GM12878 (cell line): ENCODE measurements at regions not wholly inside any gene's neighbourhood (a gene's known extent, or its start where the extent isn't known, plus 50 kb on each side); places are given as distances from the start of the nearest gene placed in this dataset.

Source experiments
- ATAC-seq: fragments of 200-7000 bp; cut with Tn5 transposase; 3 replicates; pipeline ENCODE4 v1.9.1; 2020; ENCODE audit warnings: mild to moderate bottlenecking, moderate library complexity
- BruUV-seq: library from RNA; stranded (reverse); fragments of 400-500 nt; replicated peaks from 2 replicates; lab custom pipeline; 2021; lab: Mats Ljungman, UMichigan
- CTCF ChIA-PET: fragments of 300-600 bp; sonication (Branson Sonifier 250); formaldehyde crosslinking; extraction: SDS; loops from one replicate; lab custom pipeline; 2021; ENCODE audit warnings: inconsistent platforms; lab: Yijun Ruan, JAX
- POLR2A ChIA-PET: fragments of 350-600 bp; formaldehyde crosslinking; extraction: SDS; loops from one replicate; lab custom pipeline; 2021; ENCODE audit warnings: inconsistent platforms; lab: Charles Lee
- RAD21 ChIA-PET: fragments of 300-600 bp; sonication (Branson Sonifier 250); formaldehyde crosslinking; loops from one replicate; lab custom pipeline; 2023; ENCODE audit warnings: antibody characterized with exemption; ENCODE audit not compliant: unreplicated experiment; lab: Charles Lee
- SMC1A ChIA-PET: fragments of 300-600 bp; sonication (Branson Sonifier 250); formaldehyde crosslinking; loops from one replicate; lab custom pipeline; 2023; ENCODE audit not compliant: unreplicated experiment, uncharacterized antibody; lab: Charles Lee
- DNase-seq: peaks from one replicate; pipeline ENCODE4 v3.0.0-alpha.2; 2011; ENCODE audit warnings: low read depth, low spot score
- FAIRE-seq: peaks from 3 replicates; lab custom pipeline; 2011; peaks lifted over from hg19 to GRCh38; lab: Jason Lieb, UNC
- H2AFZ ChIP-seq: 2 replicates; pipeline ENCODE4 v1.6.0; 2011; ENCODE audit warnings: low read depth, low read length, control low read depth; ENCODE audit not compliant: control insufficient read depth
- H3K27ac ChIP-seq: 2 replicates; pipeline ENCODE4 v1.5.1; 2011; ENCODE audit warnings: control low read depth; ENCODE audit not compliant: control insufficient read depth, insufficient read depth
- H3K27me3 ChIP-seq, 2 experiments: replicated peaks in 1 of 2; 2 replicates each; pipeline versions ENCODE4 v1.6.0 to v1.6.1; 2011; ENCODE audit warnings: low read length in 1 of 2; ENCODE audit not compliant: control insufficient read depth in 2 of 2, insufficient read depth in 2 of 2
- H3K36me3 ChIP-seq, 2 experiments: 2 replicates each; pipeline ENCODE4 v1.5.1; 2011; ENCODE audit warnings: low read length in 1 of 2; ENCODE audit not compliant: control insufficient read depth in 2 of 2, insufficient read depth in 2 of 2
- H3K4me1 ChIP-seq: 2 replicates; pipeline ENCODE4 v1.6.1; 2011; ENCODE audit warnings: mild to moderate bottlenecking, low read length, moderate library complexity, mixed read lengths; ENCODE audit not compliant: control insufficient read depth, insufficient read depth
- H3K4me2 ChIP-seq: 2 replicates; pipeline ENCODE4 v1.6.0; 2011; ENCODE audit warnings: control low read depth; ENCODE audit not compliant: control insufficient read depth, insufficient read depth
- H3K4me3 ChIP-seq: fragments of 200-600 bp; sonication (generic); 2 replicates; pipeline ENCODE4 v1.5.1; 2016
- H3K79me2 ChIP-seq: 2 replicates; pipeline ENCODE4 v1.6.0; 2011; ENCODE audit warnings: low read length; ENCODE audit not compliant: control insufficient read depth, insufficient read depth
- H3K9ac ChIP-seq: 2 replicates; pipeline ENCODE4 v1.8.0; 2011; ENCODE audit warnings: low read length, control low read depth, mixed read lengths; ENCODE audit not compliant: control insufficient read depth, insufficient read depth
- H3K9me3 ChIP-seq: replicated peaks from 3 replicates; pipeline ENCODE4 v1.5.1; 2011; ENCODE audit warnings: mild to moderate bottlenecking, low read length; ENCODE audit not compliant: control insufficient read depth, insufficient read depth
- H4K20me1 ChIP-seq: 2 replicates; pipeline ENCODE4 v1.6.0; 2011; ENCODE audit not compliant: control insufficient read depth, insufficient read depth
- BHLHE40 ChIP-seq, 2 experiments: fragments of 450-650 bp in 1 of 2; IDR thresholded peaks; 2 replicates each; pipeline ENCODE4 v1.6.1; 2011 to 2017; ENCODE audit warnings: low read depth in 2 of 2, borderline replicate concordance in 1 of 2, improper control_type of control experiment in 1 of 2, low read length in 1 of 2, mild to moderate bottlenecking in 1 of 2
- CBX3 ChIP-seq: fragments of 200-600 bp; sonication (generic); IDR thresholded peaks from 2 replicates; pipeline ENCODE4 v1.6.1; 2016; ENCODE audit warnings: low read depth, borderline replicate concordance
- E2F4 ChIP-seq: IDR thresholded peaks from 2 replicates; pipeline ENCODE4 v1.6.1; 2012; ENCODE audit warnings: low read depth, low read length, improper control_type of control experiment
- IKZF1 ChIP-seq: fragments of 450-650 bp; conservative IDR thresholded peaks from 2 replicates; pipeline ENCODE4 v1.6.1; 2017; ENCODE audit warnings: antibody characterized with exemption, mild to moderate bottlenecking
- LARP7 ChIP-seq: fragments of 450-650 bp; IDR thresholded peaks from 2 replicates; pipeline ENCODE4 v1.6.1; 2017; ENCODE audit warnings: mild to moderate bottlenecking
- MYC ChIP-seq: IDR thresholded peaks from 2 replicates; pipeline ENCODE4 v1.6.1; 2011; ENCODE audit warnings: mild to moderate bottlenecking, low read length, moderate library complexity, inconsistent platforms; ENCODE audit not compliant: insufficient read depth, insufficient replicate concordance, insufficient read length, severe bottlenecking
- NBN ChIP-seq: fragments of 450-650 bp; IDR thresholded peaks from 2 replicates; pipeline ENCODE4 v1.6.1; 2016
- NR2C1 ChIP-seq: fragments of 450-650 bp; IDR thresholded peaks from 2 replicates; pipeline ENCODE4 v1.6.1; 2017; ENCODE audit warnings: antibody characterized with exemption, mild to moderate bottlenecking, moderate library complexity
- RAD21 ChIP-seq: IDR thresholded peaks from 2 replicates; pipeline ENCODE4 v1.6.1; 2011; ENCODE audit warnings: mild to moderate bottlenecking, low read depth, low read length, moderate library complexity; ENCODE audit not compliant: insufficient read depth
- SIX5 ChIP-seq: IDR thresholded peaks from 2 replicates; pipeline ENCODE4 v1.6.1; 2011; ENCODE audit warnings: mild to moderate bottlenecking, low read depth, low read length, moderate library complexity; ENCODE audit not compliant: severe bottlenecking
- STAT3 ChIP-seq: IDR thresholded peaks from 2 replicates; pipeline ENCODE4 v1.6.1; 2011; ENCODE audit warnings: low read depth, low read length, improper control_type of control experiment
- TBL1XR1 ChIP-seq: IDR thresholded peaks from 2 replicates; pipeline ENCODE4 v1.6.1; 2012; ENCODE audit warnings: low read depth, low read length, improper control_type of control experiment
- TCF7 ChIP-seq: IDR thresholded peaks from 2 replicates; pipeline ENCODE4 v1.6.1; 2014; ENCODE audit warnings: antibody characterized with exemption, borderline replicate concordance
- ZBED1 ChIP-seq: IDR thresholded peaks from 2 replicates; pipeline ENCODE4 v1.6.1; 2016; ENCODE audit warnings: borderline replicate concordance
- ZNF207 ChIP-seq: fragments of 450-650 bp; IDR thresholded peaks from 2 replicates; pipeline ENCODE4 v1.6.1; 2014; ENCODE audit warnings: antibody characterized with exemption, mild to moderate bottlenecking, borderline replicate concordance
- WGBS: methylation state at CpG from one replicate; pipeline ENCODE4 v1.1.6; 2016; ENCODE audit warnings: low lambda C conversion rate; ENCODE audit not compliant: insufficient replicate concordance, insufficient coverage; ENCODE audit errors: missing lambda C conversion rate; 5-methylcytosine and 5-hydroxymethylcytosine counted together
- in situ Hi-C: fragments of 300-500 bp; cut with MboI; formaldehyde crosslinking; loops from 9 replicates; pipeline ENCODE4 v1.14.3; 2018; ENCODE audit warnings: mixed read lengths
- intact Hi-C: fragments of 100-400 bp; cut with micrococcal nuclease; formaldehyde crosslinking; loops from one replicate; pipeline ENCODE4 v1.14.2; 2022; ENCODE audit not compliant: unreplicated experiment
- TF ChIP-seq, protein P1 (sequence below): fragments of 450-650 bp; IDR thresholded peaks from 2 replicates; pipeline ENCODE4 v1.6.1; 2016; ENCODE audit warnings: mild to moderate bottlenecking
- TF ChIP-seq, protein P2 (sequence below): fragments of 150-350 bp; IDR thresholded peaks from 2 replicates; pipeline ENCODE4 v1.6.1; 2016; ENCODE audit warnings: low read depth, low read length

GRCh38 chr1:68917456-68917855, 420.6 kb upstream of the DEPDC1 start (continued):
- TF ChIP-seq ZNF207 = no peak
- TF ChIP-seq, protein P1, sequence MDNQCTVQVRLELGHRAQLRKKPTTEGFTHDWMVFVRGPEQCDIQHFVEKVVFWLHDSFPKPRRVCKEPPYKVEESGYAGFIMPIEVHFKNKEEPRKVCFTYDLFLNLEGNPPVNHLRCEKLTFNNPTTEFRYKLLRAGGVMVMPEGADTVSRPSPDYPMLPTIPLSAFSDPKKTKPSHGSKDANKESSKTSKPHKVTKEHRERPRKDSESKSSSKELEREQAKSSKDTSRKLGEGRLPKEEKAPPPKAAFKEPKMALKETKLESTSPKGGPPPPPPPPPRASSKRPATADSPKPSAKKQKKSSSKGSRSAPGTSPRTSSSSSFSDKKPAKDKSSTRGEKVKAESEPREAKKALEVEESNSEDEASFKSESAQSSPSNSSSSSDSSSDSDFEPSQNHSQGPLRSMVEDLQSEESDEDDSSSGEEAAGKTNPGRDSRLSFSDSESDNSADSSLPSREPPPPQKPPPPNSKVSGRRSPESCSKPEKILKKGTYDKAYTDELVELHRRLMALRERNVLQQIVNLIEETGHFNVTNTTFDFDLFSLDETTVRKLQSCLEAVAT = no peak
- TF ChIP-seq STAT3 = no peak
- no peak for TF ChIP-seq NR2C1
- no peak for TF ChIP-seq NBN
- TF ChIP-seq SIX5 = no peak
- TF ChIP-seq RAD21 = no peak
- TF ChIP-seq CBX3 = no peak

- ChIA-PET CTCF (no interaction called here), RAD21 (no interaction called here), SMC1A (no interaction called here), POLR2A (no interaction called here)
- Histone ChIP-seq H3K4me2 (no peak overlapping the region), H3K9ac (no peak overlapping the region), H3K9me3 (no peaks in the 10 kb centered on the region), H3K79me2 (no peaks in the 10 kb centered on the region), H3K4me3 (no peak overlapping the region), H4K20me1 (no peaks in the 10 kb centered on the region), H3K27ac (no peak overlapping the region), H2AFZ (no peak overlapping the region), H3K36me3 (no peaks in the 10 kb centered on the region), H3K4me1 (no peaks in the 10 kb centered on the region), H3K27me3 (no peaks in the 10 kb centered on the region)
- DNase-seq (no peak), ATAC-seq (no peak), FAIRE-seq (no peak)
- in situ Hi-C loops = no loop called here
- WGBS = 0% methylated on average over 1 of the region's 1 CpG
- intact Hi-C loops = no loop called here
- BruUV-seq = no TSS peak
- TF ChIP-seq TBL1XR1 (no peak), BHLHE40 (IDR thresholded peaks at IDR 0.05; ENCODE audit: borderline replicate concordance in 1 of 2, low read depth in 2 of 2, low read length in 1 of 2) (no peak), ZBED1 (no peak), E2F4 (no peak), TCF7 (no peak), IKZF1 (no peak), MYC (no peak), LARP7 (no peak)
- TF ChIP-seq, protein P1 = no peak
- TF ChIP-seq, protein P2, sequence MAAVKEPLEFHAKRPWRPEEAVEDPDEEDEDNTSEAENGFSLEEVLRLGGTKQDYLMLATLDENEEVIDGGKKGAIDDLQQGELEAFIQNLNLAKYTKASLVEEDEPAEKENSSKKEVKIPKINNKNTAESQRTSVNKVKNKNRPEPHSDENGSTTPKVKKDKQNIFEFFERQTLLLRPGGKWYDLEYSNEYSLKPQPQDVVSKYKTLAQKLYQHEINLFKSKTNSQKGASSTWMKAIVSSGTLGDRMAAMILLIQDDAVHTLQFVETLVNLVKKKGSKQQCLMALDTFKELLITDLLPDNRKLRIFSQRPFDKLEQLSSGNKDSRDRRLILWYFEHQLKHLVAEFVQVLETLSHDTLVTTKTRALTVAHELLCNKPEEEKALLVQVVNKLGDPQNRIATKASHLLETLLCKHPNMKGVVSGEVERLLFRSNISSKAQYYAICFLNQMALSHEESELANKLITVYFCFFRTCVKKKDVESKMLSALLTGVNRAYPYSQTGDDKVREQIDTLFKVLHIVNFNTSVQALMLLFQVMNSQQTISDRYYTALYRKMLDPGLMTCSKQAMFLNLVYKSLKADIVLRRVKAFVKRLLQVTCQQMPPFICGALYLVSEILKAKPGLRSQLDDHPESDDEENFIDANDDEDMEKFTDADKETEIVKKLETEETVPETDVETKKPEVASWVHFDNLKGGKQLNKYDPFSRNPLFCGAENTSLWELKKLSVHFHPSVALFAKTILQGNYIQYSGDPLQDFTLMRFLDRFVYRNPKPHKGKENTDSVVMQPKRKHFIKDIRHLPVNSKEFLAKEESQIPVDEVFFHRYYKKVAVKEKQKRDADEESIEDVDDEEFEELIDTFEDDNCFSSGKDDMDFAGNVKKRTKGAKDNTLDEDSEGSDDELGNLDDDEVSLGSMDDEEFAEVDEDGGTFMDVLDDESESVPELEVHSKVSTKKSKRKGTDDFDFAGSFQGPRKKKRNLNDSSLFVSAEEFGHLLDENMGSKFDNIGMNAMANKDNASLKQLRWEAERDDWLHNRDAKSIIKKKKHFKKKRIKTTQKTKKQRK = no peak
These were observed 421.7 kb upstream of the DEPDC1 start for GRCh38 chr1:68918563-68918962.
